GM21526 (cell line): ENCODE measurements at regions not wholly inside any gene's neighbourhood (a gene's known extent, or its start where the extent isn't known, plus 50 kb on each side); places are given as distances from the start of the nearest gene placed in this dataset.

ENCODE experiments used
- ATAC-seq: cut with Tn5 transposase; IDR thresholded peaks from one replicate; pipeline ENCODE4 v1.9.1; 2021; ENCODE audit warnings: moderate library complexity; ENCODE audit not compliant: unreplicated experiment, low FRiP score

DNA sequence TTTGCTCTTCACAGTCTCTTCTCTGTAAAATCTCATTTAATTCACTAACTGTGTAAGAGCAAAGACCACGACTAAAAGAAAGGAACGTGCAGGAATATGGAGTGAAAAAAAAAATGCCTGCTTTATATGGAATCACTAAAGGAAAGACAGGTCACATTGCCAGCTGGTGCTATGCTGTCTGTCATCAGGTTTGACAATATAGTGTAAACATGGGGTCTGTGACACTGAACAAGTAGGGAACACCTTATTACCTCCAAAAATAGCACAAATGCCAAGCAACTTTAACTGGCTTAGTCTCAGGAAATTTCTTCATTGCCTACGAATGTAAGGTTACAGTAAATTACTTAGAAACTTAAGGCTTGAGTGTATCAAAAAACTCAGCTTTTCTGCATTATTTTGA is 364.5 kb upstream of the LINC00305 start:
- ATAC-seq = no peak

DNA sequence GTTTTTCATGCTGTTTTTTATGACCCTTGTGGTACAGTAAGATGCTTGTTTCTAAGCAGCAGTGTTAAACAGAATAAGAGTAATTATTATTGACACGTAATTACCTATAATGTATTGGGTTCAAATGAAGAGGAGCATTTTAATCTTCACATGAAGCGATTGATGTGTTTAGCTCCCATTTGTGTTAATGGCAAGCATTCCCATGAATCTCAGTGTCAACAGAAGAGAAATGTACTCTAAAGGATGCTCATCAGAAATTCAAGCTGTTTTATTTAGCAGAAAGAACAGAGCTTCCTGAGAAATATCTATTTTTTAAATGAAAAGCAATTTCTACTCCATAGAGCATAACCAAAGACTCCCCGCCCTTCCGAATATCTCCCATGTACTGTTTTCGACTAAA is 341.3 kb upstream of the LINC00305 start:
- ATAC-seq = no peak

DNA sequence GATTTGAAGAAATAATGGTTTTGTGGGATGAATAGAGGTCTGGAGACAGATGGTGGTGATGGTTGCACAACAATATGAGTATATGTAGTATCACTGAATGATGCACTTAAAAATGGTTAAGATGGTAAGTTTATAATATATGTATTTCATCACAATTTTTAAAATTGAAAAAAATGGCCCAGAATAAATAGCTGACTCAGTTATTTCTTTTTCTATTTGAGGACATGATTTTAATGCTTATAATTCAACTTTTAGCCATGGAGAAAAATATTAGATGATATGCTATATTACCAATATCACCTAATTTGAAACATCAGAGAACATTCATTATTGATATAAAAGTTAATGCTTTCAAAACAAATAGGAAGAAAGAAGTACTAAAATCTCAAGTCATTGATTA is 339.8 kb upstream of the LINC00305 start:
- ATAC-seq = no peak

DNA sequence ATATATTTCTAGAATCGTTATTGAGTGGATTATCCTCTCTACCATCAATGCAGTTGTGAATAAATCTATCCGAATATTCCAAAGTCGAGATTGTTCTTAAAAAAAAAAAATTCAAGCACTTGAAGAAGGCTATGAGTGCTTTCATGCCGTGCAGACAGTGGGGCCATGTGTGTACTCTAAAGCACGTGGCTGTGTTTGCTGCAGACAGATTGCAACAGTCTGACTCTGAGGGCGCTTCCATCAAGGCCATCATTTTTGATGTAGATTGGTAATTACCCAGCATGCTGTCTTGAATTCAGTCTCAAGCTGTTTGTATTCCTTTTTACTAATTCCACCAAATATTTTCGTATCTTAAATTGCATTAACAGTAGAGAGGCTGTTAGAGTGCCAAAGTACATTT is 325.9 kb upstream of the LINC00305 start:
- ATAC-seq = no peak

DNA sequence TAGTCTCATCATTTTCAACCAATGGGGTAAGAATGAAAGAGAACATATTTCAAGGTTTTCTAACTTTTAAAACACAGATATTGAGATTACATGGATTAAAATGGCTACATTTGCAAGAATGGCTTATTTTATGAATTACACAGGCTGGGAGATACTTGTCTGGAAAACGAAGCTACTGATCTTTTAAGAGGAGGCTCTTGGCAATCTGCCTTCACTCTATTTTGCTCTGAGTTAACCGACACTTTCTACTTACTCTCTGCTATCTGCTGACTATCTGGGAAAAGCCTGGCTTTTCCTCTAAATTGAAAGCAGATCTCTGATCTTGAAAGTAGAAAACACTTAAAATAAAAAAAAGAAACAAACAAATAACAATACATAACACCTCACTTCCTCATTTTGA is 325.4 kb upstream of the LINC00305 start:
- no peak for ATAC-seq

DNA sequence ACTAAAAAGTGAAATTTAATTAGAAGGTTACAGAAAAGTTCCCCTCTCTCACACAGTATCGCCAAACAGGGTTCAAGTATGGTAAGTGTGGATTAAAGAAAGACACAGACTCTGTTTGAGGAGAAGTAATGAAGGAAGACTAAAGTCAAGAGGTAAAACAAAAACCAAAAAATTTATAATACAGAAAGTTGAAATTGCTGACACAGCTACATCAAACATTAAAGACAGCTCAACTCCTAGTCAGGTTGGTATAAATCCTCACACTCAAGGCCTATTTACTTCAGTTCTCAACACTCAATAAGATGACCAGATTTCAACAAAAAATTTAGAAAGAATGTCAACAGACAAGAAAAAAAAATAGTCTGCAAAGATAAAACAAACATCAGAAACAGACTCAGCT is 300.5 kb upstream of the LINC00305 start:
- no peak for ATAC-seq

DNA sequence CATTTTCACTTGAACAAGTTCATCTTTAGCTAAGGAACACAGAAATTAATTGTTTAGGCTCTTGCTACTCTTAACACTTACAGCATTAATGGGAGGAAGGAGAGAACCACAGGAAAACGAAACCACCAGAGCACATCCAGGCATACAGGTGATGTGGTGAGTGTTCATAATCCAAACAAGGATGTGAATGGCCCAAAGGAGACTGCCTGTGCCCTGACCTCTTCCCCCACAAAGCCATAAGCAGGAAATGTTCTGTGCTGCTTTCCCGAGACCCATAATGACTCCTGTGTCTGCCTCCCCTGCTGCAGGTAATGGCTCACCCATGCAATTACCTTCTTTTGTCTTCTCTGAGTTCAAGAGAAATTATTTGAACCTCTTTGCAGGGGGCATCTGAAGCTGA is 295.9 kb upstream of the LINC00305 start:
- ATAC-seq = no peak

DNA sequence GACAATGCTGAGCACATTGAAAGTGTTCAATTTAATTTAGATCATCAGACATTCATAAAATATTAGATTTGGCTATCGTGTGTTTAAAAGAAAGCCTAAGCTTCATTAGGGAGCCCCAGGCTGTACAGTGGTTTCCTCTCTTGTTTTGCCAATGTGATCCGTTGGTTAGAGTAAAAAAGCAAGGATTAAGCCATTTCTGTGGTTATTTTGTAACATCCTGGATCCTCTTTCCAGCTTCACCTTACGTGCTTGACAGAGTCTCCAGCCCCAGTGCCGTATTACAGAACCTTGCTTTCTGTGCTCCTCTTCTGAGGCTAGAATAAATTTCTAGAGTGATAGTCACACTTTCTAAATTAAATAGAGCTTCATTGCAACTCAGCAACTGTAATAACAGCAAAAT is 289.3 kb upstream of the LINC00305 start:
- ATAC-seq = no peak

DNA sequence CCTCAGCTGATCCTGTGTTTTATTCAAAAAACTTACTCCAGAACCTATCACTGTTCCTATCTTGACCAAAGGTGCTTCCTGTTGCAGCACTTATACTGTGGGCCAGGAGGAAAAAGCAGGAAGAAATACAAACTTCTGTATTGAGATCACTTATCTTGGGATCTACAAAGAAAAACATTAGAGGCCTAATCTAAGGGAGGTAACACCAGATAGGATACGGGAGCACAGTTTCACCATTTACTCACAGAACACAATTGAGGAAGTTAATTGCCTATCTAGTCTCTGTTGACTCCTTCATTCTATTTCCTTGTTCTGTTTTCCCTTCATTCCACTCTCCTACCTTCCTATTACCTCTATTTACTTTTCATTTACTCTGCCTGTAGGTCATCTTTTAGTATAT is 287.2 kb upstream of the LINC00305 start:
- no peak for ATAC-seq

DNA sequence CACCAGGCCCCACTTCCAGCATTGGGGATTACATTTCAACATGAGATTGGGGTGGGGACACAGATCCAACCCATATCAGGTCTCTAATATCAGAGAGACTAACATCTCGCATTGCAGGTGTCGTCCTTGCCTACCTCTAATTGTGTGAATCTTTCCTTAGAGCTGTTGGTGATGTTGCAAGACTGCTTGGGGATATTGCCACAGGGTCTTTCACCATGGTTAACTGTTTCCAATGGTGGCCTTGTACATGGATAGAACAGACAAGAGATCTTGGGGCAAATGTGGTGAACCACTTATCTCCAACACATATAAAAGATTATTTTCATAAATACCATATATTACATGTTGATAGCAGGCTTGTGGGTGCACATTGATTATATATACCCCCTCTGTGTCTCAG is 270.3 kb upstream of the LINC00305 start:
- ATAC-seq = no peak

DNA sequence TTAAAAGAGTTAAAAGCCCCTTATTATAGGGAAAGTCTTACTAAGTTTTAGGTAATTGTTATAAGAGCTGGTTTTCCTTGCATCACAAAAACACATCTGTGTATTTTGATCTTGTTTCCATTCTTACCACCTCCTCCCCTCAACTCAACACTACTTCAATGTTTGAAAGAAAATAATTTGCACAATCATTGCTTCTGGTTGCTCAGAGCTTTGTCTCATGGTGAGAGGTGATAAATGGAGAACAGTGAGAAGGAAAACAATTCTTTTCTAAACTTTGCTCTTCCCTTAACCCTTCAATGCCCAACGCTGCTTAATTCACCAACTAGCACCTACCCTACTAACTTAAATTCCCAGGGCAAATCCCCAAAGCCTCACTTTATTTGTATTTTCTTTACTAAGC is 268.1 kb upstream of the LINC00305 start:
- no peak for ATAC-seq

DNA sequence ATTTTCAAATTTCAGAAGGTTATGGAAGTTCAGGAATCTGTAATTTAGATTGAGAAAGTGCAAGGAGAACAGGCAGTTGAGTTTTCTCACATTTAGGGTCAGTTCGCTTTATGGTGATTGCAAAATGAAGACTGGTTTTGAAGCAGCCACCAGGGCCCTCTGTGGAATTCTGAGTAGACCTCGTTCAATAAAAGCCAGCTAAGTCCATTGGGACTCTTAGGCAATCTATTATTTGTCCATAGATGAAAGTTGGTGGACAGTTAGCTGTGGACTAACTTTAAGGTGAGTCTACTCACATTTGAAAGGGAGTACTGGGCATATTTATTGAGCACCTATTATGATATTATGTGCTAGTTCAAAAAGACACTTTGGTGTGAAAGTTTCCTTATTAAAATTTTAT is 266.3 kb upstream of the LINC00305 start:
- no peak for ATAC-seq

DNA sequence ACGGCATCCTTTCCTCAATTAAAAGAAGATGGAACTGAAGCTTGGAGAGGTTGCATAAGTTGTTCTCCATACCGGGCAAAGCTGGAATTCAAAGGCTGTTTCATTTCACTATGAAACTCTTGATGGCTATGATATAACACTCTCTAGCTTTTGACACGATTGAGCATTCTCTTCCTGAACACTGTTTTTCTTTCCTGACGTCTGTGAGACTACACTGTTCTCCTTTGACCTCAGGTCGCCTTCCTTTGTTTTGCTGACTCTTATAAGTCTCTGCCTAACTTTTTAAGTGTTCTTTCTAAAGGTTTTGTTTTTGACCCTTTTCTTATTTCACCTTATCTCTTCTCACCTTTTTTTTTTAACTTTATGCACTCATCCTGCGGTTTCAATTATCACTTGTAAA is 261.8 kb upstream of the LINC00305 start:
- ATAC-seq = no peak

DNA sequence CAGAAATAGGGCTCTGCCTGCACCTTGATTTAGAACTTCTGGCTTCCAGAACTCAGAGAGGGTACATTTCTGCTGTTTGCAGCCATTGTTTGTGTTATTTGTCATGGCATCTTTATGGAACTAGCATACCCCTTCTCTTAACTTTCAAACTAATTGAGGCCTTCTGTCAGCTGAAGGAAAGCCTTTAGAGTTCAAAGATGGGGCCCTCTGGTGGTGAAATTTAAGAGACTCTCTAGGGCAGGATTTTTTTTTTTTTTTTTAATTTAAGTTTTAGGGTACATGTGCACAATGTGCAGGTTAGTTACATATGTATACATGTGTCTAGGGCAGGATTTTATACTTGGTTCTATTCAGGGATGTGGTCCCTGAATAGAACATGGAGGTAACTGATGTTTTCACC is 260.6 kb upstream of the LINC00305 start:
- ATAC-seq = peak; percentile 56

DNA sequence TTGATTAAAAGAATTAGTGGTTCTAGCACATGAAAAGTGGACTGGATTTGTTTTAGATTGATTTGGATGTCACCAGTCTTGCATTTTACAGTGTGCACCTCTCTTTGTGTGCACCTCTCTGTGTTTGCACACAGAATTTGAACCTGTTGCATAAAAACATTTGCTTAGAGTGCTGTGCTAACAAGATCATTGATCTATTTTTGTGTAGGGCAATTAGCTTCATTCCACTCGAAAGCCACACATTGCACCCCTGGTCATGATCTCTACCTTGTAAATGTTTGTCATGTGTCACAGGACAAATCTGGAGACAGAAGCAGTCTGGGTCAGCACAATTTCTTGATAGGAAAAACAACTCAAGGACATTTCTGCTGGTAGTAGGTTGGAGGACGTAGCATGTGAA is 258.7 kb upstream of the LINC00305 start:
- ATAC-seq = no peak

DNA sequence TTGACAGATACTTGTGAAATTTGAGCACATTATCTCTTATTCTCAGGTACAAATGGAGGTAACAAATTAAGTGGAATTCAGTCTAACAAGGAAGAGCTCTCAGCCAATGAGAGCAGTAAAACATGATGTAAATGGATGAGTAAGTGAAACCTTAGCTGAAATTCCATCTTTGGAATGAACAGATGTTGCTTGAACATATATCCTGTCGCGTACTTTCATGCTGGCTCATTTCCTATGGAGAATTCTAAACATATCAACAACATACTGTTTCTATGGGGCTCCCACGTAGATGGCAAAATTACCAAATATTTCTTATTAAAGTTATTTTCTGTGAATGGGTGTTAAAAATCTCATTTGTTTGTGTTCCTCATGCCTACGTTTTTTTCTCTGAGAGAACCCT is 256.3 kb upstream of the LINC00305 start:
- no peak for ATAC-seq

DNA sequence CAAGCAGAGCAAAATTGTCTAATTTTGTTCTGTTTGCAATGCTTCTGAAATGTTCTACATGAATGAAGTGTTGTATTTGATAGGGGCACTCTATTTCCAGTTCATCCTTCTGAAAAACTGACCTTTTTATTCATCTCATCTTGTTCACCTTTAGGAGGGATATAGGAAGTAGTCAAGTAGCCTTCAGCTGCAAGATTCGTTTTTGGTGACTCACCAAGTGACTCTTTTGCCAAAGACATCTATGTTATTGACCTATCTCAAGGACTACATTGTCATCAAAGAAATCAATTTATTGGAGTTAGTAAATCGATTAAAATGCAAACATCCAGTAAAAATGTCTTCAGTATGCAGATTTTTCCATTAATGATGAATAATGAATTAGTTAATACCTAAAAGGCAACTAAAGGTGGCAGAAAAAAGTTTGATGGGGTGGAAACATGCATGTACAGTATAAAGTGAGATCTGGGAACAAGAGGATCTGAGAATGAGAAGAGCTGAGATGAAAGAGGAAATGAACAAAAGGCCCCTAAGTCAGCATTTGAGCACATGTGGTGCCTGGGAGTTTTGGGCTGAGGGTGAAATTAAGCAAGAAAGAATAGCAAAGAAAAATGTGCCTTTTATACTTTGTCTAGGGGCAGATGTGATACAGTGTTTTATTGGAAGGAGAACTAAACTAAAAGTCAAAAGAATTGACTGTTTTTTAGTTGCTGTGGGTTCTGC is 255.1 kb upstream of the LINC00305 start:
- peak; percentile 84 for ATAC-seq

DNA sequence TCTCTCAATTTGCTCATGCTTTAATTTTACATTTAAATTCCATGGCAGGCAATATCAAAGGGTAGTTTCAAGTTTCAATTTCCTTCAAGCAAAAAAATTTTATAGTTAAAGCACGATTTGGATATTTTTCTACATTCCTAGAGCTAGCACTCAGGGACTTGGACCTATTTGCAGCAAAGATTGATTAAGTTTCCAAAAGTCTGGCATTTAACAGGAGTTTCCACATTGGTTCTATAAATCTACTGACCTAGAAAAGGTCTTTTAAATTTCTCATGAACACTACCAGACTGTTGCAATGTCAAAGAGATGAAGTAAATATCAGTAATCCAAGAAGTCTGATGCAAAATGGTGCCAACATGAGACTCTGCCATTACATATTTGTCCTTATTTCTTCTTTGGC is 253.7 kb upstream of the LINC00305 start:
- no peak for ATAC-seq

DNA sequence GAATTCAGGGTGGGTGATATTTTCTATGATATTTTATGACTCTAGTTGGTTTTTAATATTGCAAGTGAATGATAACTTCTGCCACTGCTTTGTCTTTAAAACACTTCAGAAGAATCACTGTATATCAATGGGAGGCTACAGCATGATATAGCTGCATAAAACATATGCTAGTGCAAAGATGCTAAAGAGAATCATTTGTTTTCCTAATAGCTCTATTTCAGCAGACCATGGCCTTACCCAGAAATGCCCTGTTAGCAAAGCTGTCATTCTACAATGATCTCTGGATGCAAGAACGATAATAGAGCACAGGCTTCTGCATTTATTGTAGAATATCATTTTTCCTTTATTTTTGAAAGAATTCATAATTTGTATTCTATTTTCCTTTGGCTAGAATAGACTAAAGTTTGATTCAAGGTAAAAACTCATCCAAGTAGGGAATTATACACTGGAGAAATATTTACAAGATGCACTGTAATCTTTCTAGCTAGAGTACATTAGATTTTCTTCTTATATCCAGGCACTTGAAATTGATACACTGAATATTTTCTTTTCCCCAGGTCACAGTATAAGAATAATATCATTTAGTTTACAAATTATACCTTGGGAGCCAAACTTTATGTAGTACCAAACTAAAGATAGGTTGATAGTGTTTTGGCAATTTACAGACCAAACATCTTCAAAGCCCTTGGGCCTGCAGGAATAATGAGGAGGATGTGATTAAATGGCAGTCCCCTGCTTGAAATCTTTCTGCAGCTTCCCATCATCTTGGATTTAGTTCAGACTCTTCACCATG is 252.6 kb upstream of the LINC00305 start:
- no peak for ATAC-seq

DNA sequence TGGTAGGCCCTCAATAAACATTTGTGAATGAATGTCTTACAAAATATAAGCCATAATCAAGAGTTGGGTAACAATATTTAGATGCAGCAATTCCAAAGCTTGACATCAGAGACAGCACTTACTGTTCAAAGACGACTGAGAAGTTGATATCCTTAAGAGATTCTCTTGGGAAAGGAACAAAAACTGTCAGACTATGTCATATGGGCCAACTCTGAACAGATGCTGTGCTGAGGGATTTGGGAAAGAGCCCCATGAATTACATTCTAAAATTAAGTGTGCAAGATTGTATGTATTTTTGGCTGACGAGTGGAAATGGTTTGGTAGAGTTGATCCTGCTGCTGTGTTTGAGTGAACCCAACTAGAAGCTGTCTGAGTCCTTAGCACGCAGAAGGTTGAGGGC is 250.7 kb upstream of the LINC00305 start:
- no peak for ATAC-seq

DNA sequence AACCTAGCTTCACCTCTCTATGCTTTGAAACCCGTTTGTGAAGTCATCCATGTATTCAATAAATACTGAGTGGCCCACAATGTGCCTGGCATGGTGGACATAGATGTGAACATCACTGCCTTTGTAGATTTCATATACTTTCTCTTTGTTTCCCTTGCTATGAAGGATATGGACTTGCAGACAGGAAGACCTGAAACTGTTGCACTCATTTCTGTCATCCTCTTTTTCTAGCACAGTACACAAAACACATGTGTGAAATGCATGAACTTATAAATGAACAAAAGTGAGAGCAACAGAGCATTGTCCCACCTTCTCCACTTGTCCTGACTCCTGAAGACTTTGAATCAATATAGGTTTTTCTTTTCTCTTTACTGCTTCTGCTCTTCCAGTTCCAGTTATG is 249.4 kb upstream of the LINC00305 start:
- ATAC-seq = peak; percentile 85

DNA sequence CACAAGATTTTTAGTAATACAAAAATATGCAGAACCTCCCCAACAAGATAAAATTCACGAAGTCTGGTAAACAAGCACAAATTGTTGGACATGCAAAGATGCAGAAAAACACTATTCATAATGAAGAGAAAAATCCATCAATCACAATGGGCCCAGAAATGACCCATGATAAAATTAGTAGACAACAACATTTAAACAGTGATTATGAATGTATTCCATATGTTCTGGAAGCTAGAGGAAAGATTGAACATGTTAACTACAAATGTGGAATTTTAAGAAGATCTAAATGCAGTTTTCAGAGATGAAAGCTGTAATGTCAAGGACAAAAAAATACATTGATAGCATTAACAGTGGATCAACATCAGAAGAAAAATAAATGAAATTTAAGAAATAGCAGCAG is 243.3 kb upstream of the LINC00305 start:
- no peak for ATAC-seq
